ENCODE measurements at regions not wholly inside any gene's neighbourhood (a gene's known extent, or its start where the extent isn't known, plus 50 kb on each side); places are given as distances from the start of the nearest gene placed in this dataset.

GRCh38 chr15:98483575-98484130 is 164.7 kb upstream of the IGF1R start:
- Histone ChIP-seq H3K36me3 (ENCODE audit: control insufficient read depth, insufficient read depth, low read length) (no peaks in the 10 kb centered on the region), H3K4me3 (ENCODE audit: low read depth, low read length) (no peak overlapping the region), H3K27me3 (ENCODE audit: control insufficient read depth, insufficient read depth, low read length) (no peaks in the 10 kb centered on the region)
- CTCF ChIA-PET: no interaction called here
- TF ChIP-seq CTCF (IDR thresholded peaks at IDR 0.05; ENCODE audit: insufficient read depth, low read depth, low read length): no peak
- DNase-seq (ENCODE audit: low read depth): no peak
- POLR2A ChIA-PET: no interaction called here

GRCh38 chr15:98484914-98485313 is 163.4 kb upstream of the IGF1R start:
- Histone ChIP-seq H3K4me3 (ENCODE audit: low read depth, low read length) (no peak overlapping the region), H3K27me3 (ENCODE audit: control insufficient read depth, insufficient read depth, low read length) (no peaks in the 10 kb centered on the region), H3K36me3 (ENCODE audit: control insufficient read depth, insufficient read depth, low read length) (no peaks in the 10 kb centered on the region)
- no peak for TF ChIP-seq CTCF (IDR thresholded peaks at IDR 0.05; ENCODE audit: insufficient read depth, low read depth, low read length)
- no peak for DNase-seq (ENCODE audit: low read depth)
- ChIA-PET CTCF (no interaction called here), POLR2A (no interaction called here)

- no peak for DNase-seq (ENCODE audit: low read depth)
- Histone ChIP-seq H3K4me3 (ENCODE audit: low read depth, low read length) (no peak overlapping the region), H3K27me3 (ENCODE audit: control insufficient read depth, insufficient read depth, low read length) (no peaks in the 10 kb centered on the region), H3K36me3 (ENCODE audit: control insufficient read depth, insufficient read depth, low read length) (no peaks in the 10 kb centered on the region)
- no peak for TF ChIP-seq CTCF (IDR thresholded peaks at IDR 0.05; ENCODE audit: insufficient read depth, low read depth, low read length)
- POLR2A ChIA-PET: no interaction called here
- CTCF ChIA-PET: no interaction called here
Observed at GRCh38 chr15:98485451-98485850, 162.9 kb upstream of the IGF1R start.

- no peak for DNase-seq (ENCODE audit: low read depth)
- ChIA-PET CTCF (interaction anchor here (1.4 kb wide), 1 partner anchor 66 kb away, joined by 3 read pairs; no protein-coding TSS in a partner anchor), POLR2A (no interaction called here)
- no peak overlapping the region for H3K4me3 ChIP-seq (ENCODE audit: low read depth, low read length)
- no peak for TF ChIP-seq CTCF (IDR thresholded peaks at IDR 0.05; ENCODE audit: insufficient read depth, low read depth, low read length)
- H3K36me3 ChIP-seq (ENCODE audit: control insufficient read depth, insufficient read depth, low read length): no peaks in the 10 kb centered on the region
- H3K27me3 ChIP-seq (ENCODE audit: control insufficient read depth, insufficient read depth, low read length): no peaks in the 10 kb centered on the region
Observed at GRCh38 chr15:98493966-98494511, 154.3 kb upstream of the IGF1R start.

- no peak for TF ChIP-seq CTCF (IDR thresholded peaks at IDR 0.05; ENCODE audit: insufficient read depth, low read depth, low read length)
- CTCF ChIA-PET: interaction anchor here (0.8 to 1.5 kb wide), 5 partner anchors 11 to 350 kb away, joined by 3 to 4 read pairs (median 3); no protein-coding TSS in a partner anchor
- Histone ChIP-seq H3K27me3 (ENCODE audit: control insufficient read depth, insufficient read depth, low read length) (peaks cover 6% of the 10 kb centered on the region), H3K4me3 (ENCODE audit: low read depth, low read length) (no peak overlapping the region), H3K36me3 (ENCODE audit: control insufficient read depth, insufficient read depth, low read length) (no peaks in the 10 kb centered on the region)
- POLR2A ChIA-PET: no interaction called here
- no peak for DNase-seq (ENCODE audit: low read depth)
Observed at GRCh38 chr15:98501192-98501591, 147.1 kb upstream of the IGF1R start.
